K562 (cell line): ENCODE measurements at regions not wholly inside any gene's neighbourhood (a gene's known extent, or its start where the extent isn't known, plus 50 kb on each side); places are given as distances from the start of the nearest gene placed in this dataset.

Experiments used
- ATAC-seq: fragments of 200-7000 bp; cut with Tn5 transposase; 3 replicates; pipeline ENCODE4 v1.9.1; 2020; ENCODE audit warnings: moderate library complexity
- BruUV-seq: library from RNA; stranded (reverse); fragments of 400-500 nt; replicated peaks from 2 replicates; lab custom pipeline; 2021; lab: Mats Ljungman, UMichigan
- CTCF ChIA-PET: fragments of 300-600 bp; formaldehyde crosslinking; extraction: SDS; loops from one replicate; lab custom pipeline; 2021; ENCODE audit warnings: low intra/inter-chr PET ratio; lab: Yijun Ruan, JAX
- POLR2A ChIA-PET: fragments of 300-600, 350-650 bp; sonication (Branson Sonifier 250); formaldehyde crosslinking; extraction: SDS; loops from one replicate; lab custom pipeline; 2021; ENCODE audit warnings: antibody characterized with exemption, inconsistent platforms; lab: Yijun Ruan, JAX
- DNase-seq, 4 experiments: peaks; one replicate each; pipeline versions ENCODE4 v3.0.0 to v3.0.0-alpha.2; 2011 to 2018; ENCODE audit warnings: low spot score in 3 of 4, mixed read lengths in 3 of 4; ENCODE audit errors: extremely low read depth in 1 of 4
- FAIRE-seq: peaks from 2 replicates; lab custom pipeline; 2011; peaks lifted over from hg19 to GRCh38; lab: Jason Lieb, UNC
- H2AFZ ChIP-seq: 2 replicates; pipeline ENCODE4 v1.6.0; 2011; ENCODE audit warnings: low read depth, low read length, control low read depth, inconsistent platforms
- H3K27ac ChIP-seq: fragments of 200-600 bp; 3 replicates; pipeline ENCODE4 v1.8.0; 2011; ENCODE audit warnings: low read depth, mild to moderate bottlenecking, control low read depth, inconsistent platforms, low read length, moderate library complexity, mixed read lengths; ENCODE audit errors: extremely low read depth
- H3K27me3 ChIP-seq, 2 experiments: fragments of 300-600 bp in 1 of 2; 2 replicates in 1 of 2; 3 replicates in 1 of 2; pipeline versions ENCODE4 v1.6.0 to v1.8.0; 2011; ENCODE audit warnings: inconsistent platforms in 2 of 2, low read length in 2 of 2, mild to moderate bottlenecking in 1 of 2, mixed read lengths in 1 of 2, moderate library complexity in 1 of 2; ENCODE audit not compliant: control insufficient read depth in 2 of 2, insufficient read depth in 2 of 2
- H3K36me3 ChIP-seq: fragments of 300-600 bp; 3 replicates; pipeline ENCODE4 v1.8.0; 2011; ENCODE audit warnings: mild to moderate bottlenecking, low read length, inconsistent platforms; ENCODE audit not compliant: control insufficient read depth, insufficient read depth
- H3K4me1 ChIP-seq, 2 experiments: fragments of 200-600 bp in 1 of 2; replicated peaks in 1 of 2; 2 replicates in 1 of 2; 3 replicates in 1 of 2; pipeline versions ENCODE4 v1.5.1 to v1.8.0; 2011; ENCODE audit warnings: inconsistent platforms in 2 of 2, low read length in 2 of 2, mild to moderate bottlenecking in 1 of 2, mixed read lengths in 1 of 2, moderate library complexity in 1 of 2; ENCODE audit not compliant: control insufficient read depth in 2 of 2, insufficient read depth in 2 of 2
- H3K4me2 ChIP-seq: 2 replicates; pipeline ENCODE4 v1.6.1; 2011; ENCODE audit warnings: low read length, control low read depth, inconsistent platforms, mixed read lengths; ENCODE audit not compliant: insufficient read depth
- H3K4me3 ChIP-seq: fragments of 200-600 bp; sonication (generic), shearing (Covaris generic); 2 replicates; pipeline ENCODE4 v1.5.1; 2016; ENCODE audit warnings: control low read depth, inconsistent platforms
- H3K79me2 ChIP-seq: fragments of 200-600 bp; 3 replicates; pipeline ENCODE4 v1.8.0; 2011; ENCODE audit warnings: low read length, inconsistent platforms; ENCODE audit not compliant: control insufficient read depth, insufficient read depth
- H3K9ac ChIP-seq, 2 experiments: 2 replicates each; pipeline versions ENCODE4 v1.6.0 to v1.6.1; 2011; ENCODE audit warnings: low read depth in 2 of 2, low read length in 2 of 2, control low read depth in 1 of 2, inconsistent platforms in 1 of 2, mild to moderate bottlenecking in 1 of 2, mixed read lengths in 1 of 2; ENCODE audit not compliant: insufficient read depth in 1 of 2
- H3K9me1 ChIP-seq: one replicate; pipeline ENCODE4 v1.6.0; 2011; ENCODE audit warnings: inconsistent platforms, mild to moderate bottlenecking, low read length, moderate library complexity; ENCODE audit not compliant: control insufficient read depth, insufficient read depth
- H3K9me3 ChIP-seq: replicated peaks from 2 replicates; pipeline ENCODE4 v1.5.1; 2011; ENCODE audit warnings: low read depth, low read length, inconsistent platforms; ENCODE audit not compliant: control insufficient read depth, insufficient read depth
- H4K20me1 ChIP-seq: replicated peaks from 2 replicates; pipeline ENCODE4 v1.6.1; 2011; ENCODE audit warnings: low read length, inconsistent platforms, mixed read lengths; ENCODE audit not compliant: control insufficient read depth, insufficient read depth
- BRD9 ChIP-seq: fragments of 450-650 bp; IDR thresholded peaks from 2 replicates; pipeline ENCODE4 v1.6.1; 2018; ENCODE audit warnings: low read depth; ENCODE audit not compliant: partially characterized antibody
- ETV1 ChIP-seq: fragments of 450-650 bp; conservative IDR thresholded peaks from 2 replicates; pipeline ENCODE4 v1.6.1; 2016; ENCODE audit warnings: missing genetic modification characterization, control low read depth, low read depth, missing compliant biosample characterization
- NFRKB ChIP-seq: fragments of 450-650 bp; IDR thresholded peaks from 2 replicates; pipeline ENCODE4 v1.6.1; 2016; ENCODE audit warnings: low read depth
- PRPF4 ChIP-seq: fragments of 200-400 bp; formaldehyde crosslinking; IDR thresholded peaks from one replicate; pipeline ENCODE4 v1.6.1; 2017; ENCODE audit warnings: low read length, low read depth, mild to moderate bottlenecking; ENCODE audit not compliant: insufficient read depth, poor library complexity, severe bottlenecking
- RAD21 ChIP-seq, 2 experiments: fragments of 250-450 bp in 1 of 2; fragments of 450-650 bp in 1 of 2; sonication (Bioruptor Pico) in 1 of 2; formaldehyde crosslinking in 1 of 2; IDR thresholded peaks in 1 of 2; conservative IDR thresholded peaks in 1 of 2; 2 replicates each; pipeline versions ENCODE4 v1.4.0 to v1.8.0; 2020 to 2022; ENCODE audit warnings: mild to moderate bottlenecking in 2 of 2, moderate library complexity in 1 of 2
- STAG1 ChIP-seq: sonication (generic); formaldehyde crosslinking; IDR thresholded peaks from 2 replicates; pipeline ENCODE4 v1.5.0; 2020; ENCODE audit warnings: missing genetic modification reagents, borderline replicate concordance
- ZNF717 ChIP-seq: fragments of 250-450 bp; sonication (Bioruptor Pico); IDR thresholded peaks from 2 replicates; pipeline ENCODE4 v1.5.0; 2021
- WGBS: fragments of 100-300 bp; shearing (Covaris generic); methylation state at CpG from one replicate; pipeline ENCODE4 v1.1.6; 2016; ENCODE audit warnings: low coverage, mixed read lengths; ENCODE audit not compliant: insufficient coverage; ENCODE audit errors: missing lambda C conversion rate; 5-methylcytosine and 5-hydroxymethylcytosine counted together
- in situ Hi-C: fragments of 300-500 bp; cut with MboI; formaldehyde crosslinking; loops from 4 replicates; pipeline ENCODE4 v1.15.0; 2018; ENCODE audit warnings: inconsistent platforms, mixed read lengths
- intact Hi-C: fragments of 100-400 bp; cut with micrococcal nuclease; formaldehyde crosslinking; loops from 2 replicates; pipeline ENCODE4 v1.14.2; 2022
- TF ChIP-seq, protein P1 (sequence below): fragments of 450-650 bp; formaldehyde crosslinking; conservative IDR thresholded peaks from 2 replicates; pipeline ENCODE4 v1.4.0; 2022; ENCODE audit warnings: mild to moderate bottlenecking, missing genetic modification characterization

DNA sequence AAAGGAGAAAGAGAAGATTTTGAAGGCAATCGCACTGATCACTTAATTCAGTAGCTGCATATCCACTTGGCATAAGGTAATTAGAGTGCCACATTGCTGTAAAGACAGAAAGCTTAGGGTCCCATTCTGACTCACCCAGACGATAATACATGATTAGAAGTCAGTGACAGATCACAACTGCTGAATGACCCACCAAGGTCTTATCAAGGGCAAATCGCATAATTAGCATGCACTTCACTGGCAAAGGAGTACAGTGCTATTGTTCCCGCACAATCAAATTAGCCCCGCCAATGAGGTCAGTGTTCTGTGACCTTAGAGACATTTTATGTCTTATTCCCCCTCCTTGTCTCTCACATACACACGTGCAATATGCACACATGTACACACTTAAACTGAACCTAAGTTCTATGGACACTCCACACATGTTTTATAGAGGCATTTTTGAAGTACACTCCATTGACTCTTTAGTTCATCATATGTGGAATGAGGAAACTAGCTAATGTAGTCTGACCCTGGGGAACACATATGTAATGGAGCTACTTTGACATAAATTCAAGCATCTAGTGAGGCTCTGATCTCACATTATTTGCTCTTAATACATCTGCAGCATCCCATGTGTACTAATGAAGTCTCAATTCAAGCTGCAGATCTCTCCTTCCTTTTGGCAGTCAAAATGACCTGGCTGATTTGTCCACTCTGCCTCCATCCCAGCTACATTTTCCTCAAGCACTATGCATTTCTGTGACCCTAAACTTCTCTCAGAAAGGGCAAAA is 673.8 kb upstream of the FANCL start:
- no TSS peak for BruUV-seq
- no peaks in the 10 kb centered on the region for H3K9me1 ChIP-seq
- H3K9me3 ChIP-seq: no peaks in the 10 kb centered on the region
- WGBS: 12% methylated on average over 6 of the region's 6 CpGs
- no peak overlapping the region for H3K4me3 ChIP-seq
- H4K20me1 ChIP-seq: no peaks in the 10 kb centered on the region
- CTCF ChIA-PET: no interaction called here
- no peak overlapping the region for H3K9ac ChIP-seq
- no peak overlapping the region for H3K4me2 ChIP-seq
- ATAC-seq (no peak), DNase-seq (no peak)
- H3K4me1 ChIP-seq: no peaks in the 10 kb centered on the region
- intact Hi-C loops: no loop called here
- no peak for TF ChIP-seq BRD9
- no peak for TF ChIP-seq NFRKB
- TF ChIP-seq RAD21 (CRISPR knock-in tag; conservative IDR thresholded peaks at IDR 0.05 in 1 of 2, IDR thresholded peaks at IDR 0.05 in 1 of 2): no peak
- TF ChIP-seq, protein P1, sequence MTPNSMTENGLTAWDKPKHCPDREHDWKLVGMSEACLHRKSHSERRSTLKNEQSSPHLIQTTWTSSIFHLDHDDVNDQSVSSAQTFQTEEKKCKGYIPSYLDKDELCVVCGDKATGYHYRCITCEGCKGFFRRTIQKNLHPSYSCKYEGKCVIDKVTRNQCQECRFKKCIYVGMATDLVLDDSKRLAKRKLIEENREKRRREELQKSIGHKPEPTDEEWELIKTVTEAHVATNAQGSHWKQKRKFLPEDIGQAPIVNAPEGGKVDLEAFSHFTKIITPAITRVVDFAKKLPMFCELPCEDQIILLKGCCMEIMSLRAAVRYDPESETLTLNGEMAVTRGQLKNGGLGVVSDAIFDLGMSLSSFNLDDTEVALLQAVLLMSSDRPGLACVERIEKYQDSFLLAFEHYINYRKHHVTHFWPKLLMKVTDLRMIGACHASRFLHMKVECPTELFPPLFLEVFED (CRISPR knock-in tag): no peak
- no peak for TF ChIP-seq PRPF4
- no peak for TF ChIP-seq ZNF717 (CRISPR knock-in tag)
- TF ChIP-seq STAG1 (CRISPR knock-in tag): no peak
- TF ChIP-seq ETV1 (tag): no peak
- TF ChIP-seq, all 486 proteins: peak for 0
- H2AFZ ChIP-seq: no peak overlapping the region
- in situ Hi-C loops: no loop called here
- no peak for FAIRE-seq
- no peaks in the 10 kb centered on the region for H3K36me3 ChIP-seq
- H3K79me2 ChIP-seq: no peaks in the 10 kb centered on the region
- POLR2A ChIA-PET: interaction anchor here (0.6 to 1.9 kb wide), 5 partner anchors 13 to 140 kb away, joined by 3 to 10 read pairs (median 3); no protein-coding TSS in a partner anchor
- H3K27ac ChIP-seq: no peak overlapping the region
- H3K27me3 ChIP-seq: no peaks in the 10 kb centered on the region
